IgD-negative memory B cell (primary cell): ENCODE measurements at regions not wholly inside any gene's neighbourhood (a gene's known extent, or its start where the extent isn't known, plus 50 kb on each side); places are given as distances from the start of the nearest gene placed in this dataset.

Experiments used
- H3K27ac Mint-ChIP-seq, 3 donors: one replicate each; pipeline ENCODE4 v1.8.0; 2020 to 2022; ENCODE audit warnings: mild to moderate bottlenecking in 3 of 3, mixed read lengths in 3 of 3, moderate library complexity in 1 of 3
- H3K27me3 Mint-ChIP-seq: one replicate; pipeline ENCODE4 v1.8.0; 2021; ENCODE audit warnings: mixed read lengths
- H3K36me3 Mint-ChIP-seq: one replicate; pipeline ENCODE4 v1.8.0; 2020; ENCODE audit warnings: mild to moderate bottlenecking, mixed read lengths
- H3K4me1 Mint-ChIP-seq, 3 donors: one replicate each; pipeline ENCODE4 v1.8.0; 2020 to 2022; ENCODE audit warnings: mixed read lengths in 3 of 3, mild to moderate bottlenecking in 1 of 3
- H3K4me3 Mint-ChIP-seq, 4 donors: one replicate each; pipeline ENCODE4 v1.8.0; 2020 to 2022; ENCODE audit warnings: mild to moderate bottlenecking in 4 of 4, mixed read lengths in 4 of 4, moderate library complexity in 3 of 4
- H3K9me3 Mint-ChIP-seq, 3 donors: one replicate each; pipeline ENCODE4 v1.8.0; 2020 to 2021; ENCODE audit warnings: mixed read lengths in 3 of 3, mild to moderate bottlenecking in 1 of 3

DNA sequence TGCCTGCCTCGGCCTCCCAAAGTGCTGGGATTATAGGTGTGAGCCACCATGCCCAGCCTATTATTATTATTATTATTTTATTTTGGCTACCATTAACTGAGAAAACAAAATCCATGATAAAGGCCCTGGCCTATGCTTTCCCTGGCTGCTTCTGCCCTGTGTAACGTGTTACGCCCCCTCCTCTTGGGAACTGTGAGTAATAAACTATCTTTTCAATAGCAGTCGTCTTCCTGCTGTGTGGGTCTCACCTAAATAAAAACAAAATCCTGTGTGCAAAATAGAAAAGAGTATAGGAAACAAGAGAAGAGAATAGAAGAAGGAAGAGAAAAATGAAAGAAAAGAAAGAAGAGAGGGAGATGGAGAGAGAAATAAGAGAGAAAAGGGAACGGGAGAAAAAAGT lies 237.0 kb downstream of the MIAT start:
- peaks cover 0 to 4% (median 3%) of the 10 kb centered on the region in 3 donors for H3K4me1 Mint-ChIP-seq
- peaks cover 18% of the 10 kb centered on the region for H3K27me3 Mint-ChIP-seq
- H3K9me3 Mint-ChIP-seq = peaks cover 0 to 1% (median 0%) of the 10 kb centered on the region in 3 donors
- H3K36me3 Mint-ChIP-seq = no peaks in the 10 kb centered on the region
- H3K4me3 Mint-ChIP-seq = no peak overlapping the region
- H3K27ac Mint-ChIP-seq = no peak overlapping the region

DNA sequence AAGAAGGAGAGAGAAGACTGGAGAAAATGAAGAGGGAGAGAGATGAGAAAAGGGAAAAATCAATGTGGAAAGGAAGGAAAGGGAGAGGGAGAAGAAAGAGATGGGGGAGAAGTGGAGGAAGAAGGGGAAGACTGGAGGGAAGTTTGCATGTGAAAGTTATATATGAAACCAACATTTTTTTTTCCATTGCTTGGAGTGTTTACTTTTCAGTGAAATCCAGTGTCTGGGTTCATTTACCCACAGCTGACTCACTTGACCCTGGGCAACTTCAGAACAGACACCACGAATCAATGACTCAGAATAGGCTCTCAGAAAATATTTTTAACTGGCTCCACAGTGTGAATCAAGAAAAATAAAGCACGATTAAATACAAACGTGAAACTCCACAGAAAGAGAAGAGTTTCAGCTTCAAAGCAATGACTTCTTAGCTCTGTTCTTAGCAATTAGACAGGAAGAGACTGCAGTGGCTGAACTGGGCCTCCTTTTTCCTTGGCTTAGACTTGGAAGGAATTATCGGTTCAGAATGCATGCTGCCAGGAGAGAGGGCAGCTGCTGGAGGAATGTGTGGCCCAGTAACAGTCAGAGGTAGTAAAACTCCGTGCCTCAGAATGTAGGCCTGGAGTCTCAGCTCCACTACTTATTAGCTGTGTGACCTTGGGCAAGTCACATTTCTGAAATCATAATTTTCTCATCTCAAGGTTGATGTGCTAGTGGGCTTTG lies 237.5 kb downstream of the MIAT start:
- H3K27ac Mint-ChIP-seq = no peak overlapping the region
- H3K4me1 Mint-ChIP-seq = peaks cover 0 to 4% (median 3%) of the 10 kb centered on the region in 3 donors
- peaks cover 18% of the 10 kb centered on the region for H3K27me3 Mint-ChIP-seq
- no peak overlapping the region for H3K4me3 Mint-ChIP-seq
- H3K9me3 Mint-ChIP-seq = peaks cover 0 to 1% (median 0%) of the 10 kb centered on the region in 3 donors
- no peaks in the 10 kb centered on the region for H3K36me3 Mint-ChIP-seq

GRCh38 chr22:26897384-26897783 lies 240.0 kb downstream of the MIAT start:
- H3K9me3 Mint-ChIP-seq = peaks cover 0 to 1% (median 0%) of the 10 kb centered on the region in 3 donors
- peaks cover 18% of the 10 kb centered on the region for H3K27me3 Mint-ChIP-seq
- H3K4me1 Mint-ChIP-seq = peaks cover 0 to 8% (median 3%) of the 10 kb centered on the region in 3 donors
- H3K27ac Mint-ChIP-seq = no peak overlapping the region
- no peaks in the 10 kb centered on the region for H3K36me3 Mint-ChIP-seq
- H3K4me3 Mint-ChIP-seq = no peak overlapping the region

DNA sequence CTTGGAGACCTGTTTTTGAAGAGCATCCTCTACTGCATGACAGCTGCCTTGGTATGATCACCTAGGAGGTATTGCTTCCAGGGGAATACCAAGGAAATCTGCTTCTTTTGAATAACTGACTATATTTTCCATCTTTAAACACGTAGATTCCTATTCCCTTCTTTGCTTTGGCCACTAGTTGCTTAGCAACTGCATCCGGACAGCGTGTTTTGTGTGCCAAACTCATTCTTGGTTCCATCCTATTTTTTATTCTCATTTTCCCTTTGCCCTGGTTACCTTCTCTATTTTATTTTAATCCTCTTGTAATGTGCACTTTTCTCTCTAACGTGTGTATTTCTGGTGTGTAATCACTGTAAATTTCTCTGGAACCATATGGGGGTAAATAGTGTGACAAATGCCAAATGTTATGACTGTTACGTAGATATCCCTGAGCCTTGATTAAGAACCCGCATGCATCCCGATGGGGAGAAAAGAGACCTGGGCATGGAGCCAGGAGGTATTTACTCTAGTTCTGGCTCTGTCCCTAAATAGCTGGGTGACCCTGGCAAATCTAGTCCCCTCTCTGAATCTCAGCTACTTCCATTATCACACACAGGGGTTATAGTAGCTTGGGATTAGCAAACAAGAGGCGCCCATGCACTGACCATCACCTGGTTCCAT lies 241.7 kb downstream of the MIAT start:
- no peak overlapping the region for H3K4me3 Mint-ChIP-seq
- peaks cover 0 to 1% (median 0%) of the 10 kb centered on the region in 3 donors for H3K9me3 Mint-ChIP-seq
- no peak overlapping the region for H3K27ac Mint-ChIP-seq
- no peaks in the 10 kb centered on the region for H3K36me3 Mint-ChIP-seq
- H3K27me3 Mint-ChIP-seq = peaks cover 26% of the 10 kb centered on the region
- H3K4me1 Mint-ChIP-seq = peaks cover 7 to 14% (median 9%) of the 10 kb centered on the region in 3 donors

GRCh38 chr22:26900787-26901186 lies 243.4 kb downstream of the MIAT start:
- H3K4me3 Mint-ChIP-seq = peak overlapping the region in 1 of 4 donors; percentile 65

DNA sequence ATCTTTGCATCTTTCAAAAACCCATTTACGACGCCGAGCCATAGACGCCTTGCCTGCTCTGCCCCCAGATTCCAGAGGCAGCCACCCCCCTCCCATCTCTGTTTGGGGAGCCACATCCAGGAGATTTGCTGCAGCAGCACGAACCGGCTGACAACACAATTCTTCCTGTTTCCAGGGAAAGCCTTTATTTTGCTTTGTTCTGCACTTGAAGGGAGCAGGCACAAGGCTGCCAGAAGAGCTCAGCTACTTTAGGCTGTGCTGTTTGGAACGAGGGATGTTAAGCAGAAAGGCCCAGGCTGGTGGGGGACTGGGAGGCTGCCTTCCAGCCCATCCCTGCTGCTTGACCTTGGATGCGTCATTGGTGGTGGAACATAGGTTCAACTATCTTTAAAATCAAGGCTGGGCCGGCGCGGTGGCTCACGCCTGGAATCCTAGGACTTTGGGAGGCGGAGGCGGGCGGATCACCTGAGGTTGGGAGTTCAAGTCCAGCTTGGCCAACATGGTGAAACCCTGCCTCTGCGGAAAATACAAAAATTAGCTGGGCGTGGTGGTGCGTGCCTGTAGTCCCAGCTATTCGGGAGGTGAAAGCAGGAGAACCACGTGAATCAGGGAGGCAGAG lies 243.9 kb downstream of the MIAT start:
- peak overlapping the region in 1 of 4 donors; percentile 17 for H3K4me3 Mint-ChIP-seq

More at GRCh38 chr22:26900787-26901186, 243.4 kb downstream of the MIAT start:
- Mint-ChIP-seq H3K9me3 (peaks cover 0 to 1% (median 0%) of the 10 kb centered on the region in 3 donors), H3K27ac (no peak overlapping the region), H3K4me1 (peaks cover 7 to 16% (median 11%) of the 10 kb centered on the region in 3 donors), H3K27me3 (peaks cover 30% of the 10 kb centered on the region), H3K36me3 (no peaks in the 10 kb centered on the region)

GRCh38 chr22:26902401-26903029 lies 245.1 kb downstream of the MIAT start:
- H3K4me3 Mint-ChIP-seq = peak overlapping the region; percentile 5 to 89 (median 72)

More for the DNA sequence above, 243.9 kb downstream of the MIAT start:
- H3K36me3 Mint-ChIP-seq = no peaks in the 10 kb centered on the region
- H3K9me3 Mint-ChIP-seq = peaks cover 0 to 1% (median 0%) of the 10 kb centered on the region in 3 donors
- H3K27ac Mint-ChIP-seq = no peak overlapping the region
- H3K4me1 Mint-ChIP-seq = peaks cover 7 to 16% (median 11%) of the 10 kb centered on the region in 3 donors
- peaks cover 28% of the 10 kb centered on the region for H3K27me3 Mint-ChIP-seq

DNA sequence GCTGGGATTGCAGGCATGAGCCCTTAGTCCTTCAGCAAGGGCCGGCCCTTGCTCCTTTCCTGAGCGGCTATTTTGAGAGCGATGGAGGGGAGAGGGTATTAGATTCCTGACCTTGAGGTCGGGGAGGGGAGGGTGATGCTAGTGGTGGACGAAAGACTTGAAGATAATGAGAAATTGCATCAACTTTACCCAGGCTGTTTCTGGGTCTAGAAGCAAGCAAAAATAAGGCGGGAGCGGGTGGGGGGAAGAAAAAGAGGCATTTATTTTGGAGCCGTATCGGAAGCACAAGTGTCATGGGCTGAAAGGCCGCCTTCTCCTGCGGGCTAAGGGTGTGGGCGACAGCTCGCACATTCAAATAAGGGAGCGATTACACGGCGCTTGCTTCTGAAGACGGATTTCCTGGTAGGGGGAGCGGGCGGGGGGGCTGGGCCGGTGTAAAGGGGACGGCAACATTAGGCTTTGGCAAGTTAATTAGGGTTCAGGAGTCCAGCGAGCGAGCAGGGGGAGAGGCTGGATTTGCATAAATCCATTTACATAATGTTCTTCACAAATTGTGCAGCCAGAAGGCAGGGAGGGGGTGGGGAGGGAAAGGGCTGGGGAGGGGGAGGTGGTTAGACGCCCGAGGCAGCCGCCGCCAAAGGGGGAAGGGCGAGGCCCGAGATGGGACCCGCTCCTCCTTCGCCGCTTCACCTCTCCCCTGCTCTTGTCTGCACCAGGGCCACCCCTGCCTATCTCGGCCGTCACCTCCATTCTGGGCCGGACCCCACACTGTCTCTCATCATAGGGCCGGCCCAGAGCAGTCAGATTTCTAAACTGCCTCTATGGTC lies 245.9 kb downstream of the MIAT start:
- H3K4me3 Mint-ChIP-seq = peak overlapping the region; percentile 5 to 89 (median 72)
- H3K27ac Mint-ChIP-seq = peak overlapping the region in 1 of 3 donors; percentile 94
- peaks cover 20% of the 10 kb centered on the region for H3K27me3 Mint-ChIP-seq
- H3K9me3 Mint-ChIP-seq = peaks cover 0 to 4% (median 0%) of the 10 kb centered on the region in 3 donors
- H3K36me3 Mint-ChIP-seq = no peaks in the 10 kb centered on the region
- H3K4me1 Mint-ChIP-seq = peaks cover 5 to 12% (median 11%) of the 10 kb centered on the region in 3 donors

More at GRCh38 chr22:26902401-26903029, 245.1 kb downstream of the MIAT start:
- peaks cover 7 to 16% (median 11%) of the 10 kb centered on the region in 3 donors for H3K4me1 Mint-ChIP-seq
- no peak overlapping the region for H3K27ac Mint-ChIP-seq
- no peaks in the 10 kb centered on the region for H3K36me3 Mint-ChIP-seq
- no peaks in the 10 kb centered on the region for H3K9me3 Mint-ChIP-seq
- peaks cover 26% of the 10 kb centered on the region for H3K27me3 Mint-ChIP-seq

DNA sequence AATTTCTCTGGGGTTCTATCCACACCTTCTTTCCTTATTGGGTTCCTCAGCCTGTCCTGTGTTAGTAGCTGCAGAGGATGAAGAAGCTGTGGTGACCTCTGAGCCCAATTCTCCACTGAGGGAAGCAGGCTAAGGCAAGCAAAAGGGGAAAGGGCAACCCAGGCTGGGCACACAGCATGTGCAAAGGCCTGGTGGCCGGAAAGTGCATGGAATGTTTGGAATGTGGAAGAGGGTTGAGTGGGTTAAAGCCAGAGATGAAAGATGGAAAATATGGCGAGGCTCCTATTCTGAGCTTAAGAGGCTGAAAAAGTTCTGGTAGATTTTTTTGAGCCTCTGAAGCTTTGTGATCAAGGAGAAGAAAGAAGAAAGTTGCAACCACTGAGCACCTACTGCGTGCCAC lies 247.1 kb downstream of the MIAT start:
- H3K4me1 Mint-ChIP-seq = peaks cover 5 to 12% (median 11%) of the 10 kb centered on the region in 3 donors

GRCh38 chr22:26905076-26905475 lies 247.7 kb downstream of the MIAT start:
- H3K36me3 Mint-ChIP-seq = no peaks in the 10 kb centered on the region
- no peak overlapping the region for H3K4me3 Mint-ChIP-seq
- H3K27ac Mint-ChIP-seq = no peak overlapping the region
- H3K4me1 Mint-ChIP-seq = peaks cover 5 to 12% (median 11%) of the 10 kb centered on the region in 3 donors
- H3K27me3 Mint-ChIP-seq = peaks cover 18% of the 10 kb centered on the region
- H3K9me3 Mint-ChIP-seq = peaks cover 0 to 8% (median 5%) of the 10 kb centered on the region in 3 donors

More for the DNA sequence above, 247.1 kb downstream of the MIAT start:
- Mint-ChIP-seq H3K27ac (peak overlapping the region in 1 of 3 donors; percentile 94), H3K9me3 (peaks cover 0 to 6% (median 5%) of the 10 kb centered on the region in 3 donors), H3K4me3 (no peak overlapping the region), H3K36me3 (no peaks in the 10 kb centered on the region), H3K27me3 (peaks cover 18% of the 10 kb centered on the region)

- Mint-ChIP-seq H3K4me1 (peaks cover 5 to 11% (median 11%) of the 10 kb centered on the region in 3 donors), H3K27me3 (peaks cover 20% of the 10 kb centered on the region), H3K27ac (no peak overlapping the region), H3K36me3 (no peaks in the 10 kb centered on the region), H3K9me3 (peaks cover 0 to 8% (median 5%) of the 10 kb centered on the region in 3 donors), H3K4me3 (no peak overlapping the region)
These were observed 248.3 kb downstream of the MIAT start for GRCh38 chr22:26905640-26906039.

- H3K9me3 Mint-ChIP-seq = peaks cover 0 to 8% (median 5%) of the 10 kb centered on the region in 3 donors
- no peaks in the 10 kb centered on the region for H3K36me3 Mint-ChIP-seq
- peaks cover 5 to 11% (median 8%) of the 10 kb centered on the region in 3 donors for H3K4me1 Mint-ChIP-seq
- no peak overlapping the region for H3K27ac Mint-ChIP-seq
- peaks cover 20% of the 10 kb centered on the region for H3K27me3 Mint-ChIP-seq
- H3K4me3 Mint-ChIP-seq = no peak overlapping the region
These were observed 249.1 kb downstream of the MIAT start for GRCh38 chr22:26906464-26906863.

DNA sequence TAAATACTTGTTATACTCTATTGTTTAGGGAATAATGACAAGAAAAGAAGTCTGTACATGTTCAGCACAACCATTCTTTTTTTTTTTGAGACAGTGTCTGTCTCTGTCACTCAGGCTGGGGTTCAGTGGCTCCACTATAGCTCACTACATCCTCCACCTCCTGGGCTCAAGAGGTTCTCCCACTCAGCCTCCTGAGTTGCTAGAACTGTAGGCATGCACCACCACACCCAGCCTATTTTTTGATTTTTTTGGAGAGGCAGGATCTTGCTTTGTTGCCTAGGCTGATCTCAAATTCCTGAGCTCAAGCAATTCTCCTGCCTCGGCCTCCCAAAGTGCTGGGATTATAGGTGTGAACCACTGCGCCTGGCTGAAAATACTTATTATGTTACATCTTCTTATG lies 250.0 kb downstream of the MIAT start:
- H3K36me3 Mint-ChIP-seq = no peaks in the 10 kb centered on the region
- peaks cover 0 to 8% (median 5%) of the 10 kb centered on the region in 3 donors for H3K9me3 Mint-ChIP-seq
- H3K4me3 Mint-ChIP-seq = no peak overlapping the region
- H3K27me3 Mint-ChIP-seq = peaks cover 20% of the 10 kb centered on the region
- H3K4me1 Mint-ChIP-seq = peaks cover 5 to 11% (median 8%) of the 10 kb centered on the region in 3 donors
- H3K27ac Mint-ChIP-seq = no peak overlapping the region

DNA sequence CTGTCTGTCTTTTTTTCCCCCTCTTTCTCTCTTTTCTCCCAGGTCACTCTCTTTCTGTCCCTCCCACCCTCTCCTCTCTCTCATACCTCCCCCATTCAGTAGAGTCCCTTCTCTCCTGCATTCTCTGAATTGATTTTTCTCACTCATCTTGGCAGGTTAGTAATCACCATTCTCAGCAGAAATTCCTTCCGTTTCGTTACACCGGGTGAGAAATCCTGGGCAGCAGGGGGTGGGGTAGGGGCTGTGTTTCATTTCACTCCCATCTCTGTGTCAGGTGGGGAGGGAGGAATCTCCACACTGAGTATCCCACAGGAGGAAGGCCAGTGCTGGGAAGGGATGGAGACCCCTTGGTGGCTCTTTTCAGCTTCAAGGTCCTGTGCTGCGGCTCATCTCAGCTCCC lies 253.5 kb downstream of the MIAT start:
- Mint-ChIP-seq H3K27ac (peak overlapping the region in 1 of 3 donors; percentile 67), H3K4me1 (no peaks in the 10 kb centered on the region), H3K9me3 (peaks cover 0 to 8% (median 5%) of the 10 kb centered on the region in 3 donors), H3K36me3 (no peaks in the 10 kb centered on the region), H3K27me3 (peaks cover 9% of the 10 kb centered on the region), H3K4me3 (no peak overlapping the region)
